ENCODE measurements at regions not wholly inside any gene's neighbourhood (a gene's known extent, or its start where the extent isn't known, plus 50 kb on each side); places are given as distances from the start of the nearest gene placed in this dataset.

GRCh38 chr3:66622756-66623457 lies 122.1 kb upstream of the LRIG1 start:
- no peak for TF ChIP-seq CREB1 (IDR thresholded peaks at IDR 0.05; ENCODE audit: low read depth)
- no peak for TF ChIP-seq REST (IDR thresholded peaks at IDR 0.05; ENCODE audit: low read depth)
- no peak for TF ChIP-seq TAF1 (IDR thresholded peaks at IDR 0.05; ENCODE audit: low read depth)
- TF ChIP-seq NFIC (IDR thresholded peaks at IDR 0.05): no peak
- no peak for TF ChIP-seq TCF12 (IDR thresholded peaks at IDR 0.05; ENCODE audit: low read depth)
- no peak for TF ChIP-seq ZBTB7A (IDR thresholded peaks at IDR 0.05; ENCODE audit: low read depth)
- TF ChIP-seq CEBPB (IDR thresholded peaks at IDR 0.05): no peak
- no peak for TF ChIP-seq TEAD4 (IDR thresholded peaks at IDR 0.05)
- TF ChIP-seq, protein P1, sequence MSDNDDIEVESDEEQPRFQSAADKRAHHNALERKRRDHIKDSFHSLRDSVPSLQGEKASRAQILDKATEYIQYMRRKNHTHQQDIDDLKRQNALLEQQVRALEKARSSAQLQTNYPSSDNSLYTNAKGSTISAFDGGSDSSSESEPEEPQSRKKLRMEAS (IDR thresholded peaks at IDR 0.05): no peak
- TF ChIP-seq YY1 (IDR thresholded peaks at IDR 0.05; ENCODE audit: low read depth): no peak
- TF ChIP-seq EP300 (IDR thresholded peaks at IDR 0.05; ENCODE audit: borderline replicate concordance): no peak
- TF ChIP-seq, protein P2, sequence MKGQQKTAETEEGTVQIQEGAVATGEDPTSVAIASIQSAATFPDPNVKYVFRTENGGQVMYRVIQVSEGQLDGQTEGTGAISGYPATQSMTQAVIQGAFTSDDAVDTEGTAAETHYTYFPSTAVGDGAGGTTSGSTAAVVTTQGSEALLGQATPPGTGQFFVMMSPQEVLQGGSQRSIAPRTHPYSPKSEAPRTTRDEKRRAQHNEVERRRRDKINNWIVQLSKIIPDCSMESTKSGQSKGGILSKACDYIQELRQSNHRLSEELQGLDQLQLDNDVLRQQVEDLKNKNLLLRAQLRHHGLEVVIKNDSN (IDR thresholded peaks at IDR 0.05): no peak
- no peak for TF ChIP-seq EGR1 (IDR thresholded peaks at IDR 0.05)
- no peak for TF ChIP-seq RAD21 (IDR thresholded peaks at IDR 0.05; ENCODE audit: low read depth)
- no peak for TF ChIP-seq FOXM1 (IDR thresholded peaks at IDR 0.05; ENCODE audit: borderline replicate concordance, low read depth)

- TF ChIP-seq TEAD4 (IDR thresholded peaks at IDR 0.05) (no peak), FOXM1 (IDR thresholded peaks at IDR 0.05; ENCODE audit: borderline replicate concordance, low read depth) (no peak), TAF1 (IDR thresholded peaks at IDR 0.05; ENCODE audit: low read depth) (no peak), REST (IDR thresholded peaks at IDR 0.05; ENCODE audit: low read depth) (no peak), ZBTB7A (IDR thresholded peaks at IDR 0.05; ENCODE audit: low read depth) (no peak), YY1 (IDR thresholded peaks at IDR 0.05; ENCODE audit: low read depth) (no peak), EP300 (IDR thresholded peaks at IDR 0.05; ENCODE audit: borderline replicate concordance) (no peak), EGR1 (IDR thresholded peaks at IDR 0.05) (no peak), RAD21 (IDR thresholded peaks at IDR 0.05; ENCODE audit: low read depth) (no peak), NFIC (IDR thresholded peaks at IDR 0.05) (no peak), CEBPB (IDR thresholded peaks at IDR 0.05) (no peak), TCF12 (IDR thresholded peaks at IDR 0.05; ENCODE audit: low read depth) (no peak)
- TF ChIP-seq, protein P2 (IDR thresholded peaks at IDR 0.05): no peak
- TF ChIP-seq, protein P1 (IDR thresholded peaks at IDR 0.05): no peak
Measured at GRCh38 chr3:66625505-66626216, 124.8 kb upstream of the LRIG1 start.

GRCh38 chr3:66629150-66629981 lies 128.5 kb upstream of the LRIG1 start:
- TF ChIP-seq REST (IDR thresholded peaks at IDR 0.05; ENCODE audit: low read depth): no peak
- TF ChIP-seq FOXM1 (IDR thresholded peaks at IDR 0.05; ENCODE audit: borderline replicate concordance, low read depth): no peak
- TF ChIP-seq CEBPB (IDR thresholded peaks at IDR 0.05): no peak
- no peak for TF ChIP-seq TAF1 (IDR thresholded peaks at IDR 0.05; ENCODE audit: low read depth)
- no peak for TF ChIP-seq RAD21 (IDR thresholded peaks at IDR 0.05; ENCODE audit: low read depth)
- no peak for TF ChIP-seq CREB1 (IDR thresholded peaks at IDR 0.05; ENCODE audit: low read depth)
- no peak for TF ChIP-seq TCF12 (IDR thresholded peaks at IDR 0.05; ENCODE audit: low read depth)
- TF ChIP-seq ZBTB7A (IDR thresholded peaks at IDR 0.05; ENCODE audit: low read depth): no peak
- TF ChIP-seq, protein P1 (IDR thresholded peaks at IDR 0.05): no peak
- no peak for TF ChIP-seq NFIC (IDR thresholded peaks at IDR 0.05)
- TF ChIP-seq YY1 (IDR thresholded peaks at IDR 0.05; ENCODE audit: low read depth): no peak
- TF ChIP-seq TEAD4 (IDR thresholded peaks at IDR 0.05): no peak
- TF ChIP-seq, protein P2 (IDR thresholded peaks at IDR 0.05): no peak
- TF ChIP-seq EP300 (IDR thresholded peaks at IDR 0.05; ENCODE audit: borderline replicate concordance): no peak
- TF ChIP-seq EGR1 (IDR thresholded peaks at IDR 0.05): no peak

Data from Ishikawa (cell line).